ENCODE measurements at regions not wholly inside any gene's neighbourhood (a gene's known extent, or its start where the extent isn't known, plus 50 kb on each side); places are given as distances from the start of the nearest gene placed in this dataset.

GRCh38 chr7:46742601-46743000 lies 821.5 kb upstream of the IGFBP3 start:
- no TSS peak for BruUV-seq (replicated peaks)
- dilution Hi-C loops (cut with HindIII; ENCODE audit: low sequenced_read_pairs, unreplicated experiment): no loop called here
- H3K9ac ChIP-seq (ENCODE audit: low read depth, low read length): no peak overlapping the region
- no peak for DNase-seq
- H3K18ac ChIP-seq (ENCODE audit: low read depth, low read length): no peak overlapping the region
- no peaks in the 10 kb centered on the region for H4K20me1 ChIP-seq (ENCODE audit: insufficient read depth, low read length)
- H3K9me3 ChIP-seq (ENCODE audit: control insufficient read depth, insufficient read depth, low read length): no peaks in the 10 kb centered on the region
- H3K56ac ChIP-seq (ENCODE audit: extremely low read depth, insufficient read depth, low read length): no peak overlapping the region
- ChIA-PET CTCF (no interaction called here), POLR2A (ENCODE audit: unreplicated experiment) (no interaction called here)
- intact Hi-C loops (cut with micrococcal nuclease): no loop called here
- H3K4me2 ChIP-seq (ENCODE audit: low read depth, low read length): no peak overlapping the region
- peaks cover 3% of the 10 kb centered on the region; the same call in 1 of the 2 replicates for H3K9me1 ChIP-seq (ENCODE audit: insufficient read depth, low read length)
- H4K8ac ChIP-seq (ENCODE audit: low read depth in 2 of 2, low read length in 2 of 2): no peak overlapping the region
- H2BK5ac ChIP-seq (ENCODE audit: low read depth, low read length, poor library complexity, severe bottlenecking): no peak overlapping the region
- no peak for TF ChIP-seq RFX5 (IDR thresholded peaks at IDR 0.05; ENCODE audit: low read depth, low read length)
- no peak for TF ChIP-seq CHD1 (IDR thresholded peaks at IDR 0.05; ENCODE audit: low read depth, low read length)
- TF ChIP-seq RCOR1 (IDR thresholded peaks at IDR 0.05; ENCODE audit: insufficient replicate concordance, low read length): no peak
- TF ChIP-seq USF2 (IDR thresholded peaks at IDR 0.05; ENCODE audit: low read depth, low read length): no peak
- TF ChIP-seq, protein P1, sequence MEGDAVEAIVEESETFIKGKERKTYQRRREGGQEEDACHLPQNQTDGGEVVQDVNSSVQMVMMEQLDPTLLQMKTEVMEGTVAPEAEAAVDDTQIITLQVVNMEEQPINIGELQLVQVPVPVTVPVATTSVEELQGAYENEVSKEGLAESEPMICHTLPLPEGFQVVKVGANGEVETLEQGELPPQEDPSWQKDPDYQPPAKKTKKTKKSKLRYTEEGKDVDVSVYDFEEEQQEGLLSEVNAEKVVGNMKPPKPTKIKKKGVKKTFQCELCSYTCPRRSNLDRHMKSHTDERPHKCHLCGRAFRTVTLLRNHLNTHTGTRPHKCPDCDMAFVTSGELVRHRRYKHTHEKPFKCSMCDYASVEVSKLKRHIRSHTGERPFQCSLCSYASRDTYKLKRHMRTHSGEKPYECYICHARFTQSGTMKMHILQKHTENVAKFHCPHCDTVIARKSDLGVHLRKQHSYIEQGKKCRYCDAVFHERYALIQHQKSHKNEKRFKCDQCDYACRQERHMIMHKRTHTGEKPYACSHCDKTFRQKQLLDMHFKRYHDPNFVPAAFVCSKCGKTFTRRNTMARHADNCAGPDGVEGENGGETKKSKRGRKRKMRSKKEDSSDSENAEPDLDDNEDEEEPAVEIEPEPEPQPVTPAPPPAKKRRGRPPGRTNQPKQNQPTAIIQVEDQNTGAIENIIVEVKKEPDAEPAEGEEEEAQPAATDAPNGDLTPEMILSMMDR (conservative IDR thresholded peaks at IDR 0.05; ENCODE audit: low read depth, low read length): no peak
- TF ChIP-seq BHLHE40 (IDR thresholded peaks at IDR 0.05; ENCODE audit: low read depth, low read length): no peak
- TF ChIP-seq POLR2A (IDR thresholded peaks at IDR 0.05; ENCODE audit: low read depth, low read length): no peak
- TF ChIP-seq FOS (IDR thresholded peaks at IDR 0.05; ENCODE audit: low read depth, low read length): no peak
- peaks cover 7% of the 10 kb centered on the region; the same call in 1 of the 2 replicates for H3K4me1 ChIP-seq (ENCODE audit: control insufficient read depth, insufficient read depth, low read length)
- no peak overlapping the region for H3K23ac ChIP-seq (ENCODE audit: low read depth, low read length)
- no peak overlapping the region for H2AFZ ChIP-seq (replicated peaks; ENCODE audit: low read length, poor library complexity)
- in situ Hi-C loops (cut with MboI; ENCODE audit: low sequenced_read_pairs): no loop called here
- no peaks in the 10 kb centered on the region for H3K36me3 ChIP-seq (ENCODE audit: control insufficient read depth, insufficient read depth, low read length)
- H3K14ac ChIP-seq (replicated peaks; ENCODE audit: low read depth, low read length): no peak overlapping the region
- ATAC-seq (ENCODE audit: low read depth): no peak
- no peak overlapping the region for H3K4me3 ChIP-seq (ENCODE audit: insufficient read depth, low read depth, low read length)
- H2BK20ac ChIP-seq (ENCODE audit: low read depth, low read length): no peak overlapping the region
- H4K91ac ChIP-seq (ENCODE audit: insufficient read depth, low read depth, low read length): no peak overlapping the region
- H2AK5ac ChIP-seq (ENCODE audit: low read depth, low read length): no peak overlapping the region
- no peak overlapping the region for H2AK9ac ChIP-seq (replicated peaks; ENCODE audit: low read depth, low read length, poor library complexity)
- no peaks in the 10 kb centered on the region for H3K27me3 ChIP-seq (ENCODE audit: control insufficient read depth, insufficient read depth, low read length)
- H3K79me1 ChIP-seq (ENCODE audit: low read depth in 1 of 2, low read length in 2 of 2): no peaks in the 10 kb centered on the region
- no peak overlapping the region for H2BK120ac ChIP-seq (ENCODE audit: low read depth, low read length)
- H4K5ac ChIP-seq (ENCODE audit: low read depth, low read length): no peak overlapping the region
- 92% methylated on average over 2 of the region's 6 CpGs; no CpG with 5 or more reads in 1 of the 2 experiments for WGBS, 2 experiments (ENCODE audit: extremely low coverage in 2 of 2, insufficient read length in 1 of 2)
- no peak overlapping the region for H3K4ac ChIP-seq (ENCODE audit: low read depth, low read length)
- no peak overlapping the region for H2BK15ac ChIP-seq (ENCODE audit: low read depth, low read length)
- H3K27ac ChIP-seq (ENCODE audit: insufficient read depth, low read length): no peak overlapping the region

Measured in IMR-90 (cell line).